ENCODE measurements at regions not wholly inside any gene's neighbourhood (a gene's known extent, or its start where the extent isn't known, plus 50 kb on each side); places are given as distances from the start of the nearest gene placed in this dataset.
"Not testable (repeated sequence)": the region's sequence is repeated elsewhere in the genome, so short reads cannot be mapped to it uniquely, and the experiment has no call there.

DNA sequence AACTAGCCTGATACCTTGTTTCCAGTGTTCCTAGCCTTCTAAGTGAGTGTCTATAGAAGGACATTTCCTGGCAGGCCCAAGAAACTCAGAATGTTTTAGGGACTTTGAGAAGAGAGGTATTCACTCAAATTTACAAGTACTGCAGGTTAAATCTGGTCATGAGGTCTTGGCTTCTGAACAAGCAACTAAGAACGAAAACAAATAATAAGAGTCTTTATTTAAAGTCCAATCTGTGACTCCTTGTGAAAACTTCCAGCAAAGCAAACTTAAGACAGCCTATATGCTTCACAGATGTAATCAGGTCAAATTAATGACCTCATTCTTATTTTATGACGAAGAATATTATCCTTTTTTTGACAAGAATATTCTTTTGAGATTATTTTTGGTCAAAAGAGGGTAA lies 79.4 kb upstream of the PRSS16 start:
- DNase-seq: no peak
- Histone ChIP-seq H3K27ac (no peak overlapping the region), H3K4me3 (no peak overlapping the region), H3K9me3 (replicated peaks) (no peaks in the 10 kb centered on the region), H3K27me3 (no peaks in the 10 kb centered on the region), H3K4me1 (0 out of 2 replicates have a peak, but pooled peaks cover 2% of the 10 kb centered on the region), H3K36me3 (no peaks in the 10 kb centered on the region)

DNA sequence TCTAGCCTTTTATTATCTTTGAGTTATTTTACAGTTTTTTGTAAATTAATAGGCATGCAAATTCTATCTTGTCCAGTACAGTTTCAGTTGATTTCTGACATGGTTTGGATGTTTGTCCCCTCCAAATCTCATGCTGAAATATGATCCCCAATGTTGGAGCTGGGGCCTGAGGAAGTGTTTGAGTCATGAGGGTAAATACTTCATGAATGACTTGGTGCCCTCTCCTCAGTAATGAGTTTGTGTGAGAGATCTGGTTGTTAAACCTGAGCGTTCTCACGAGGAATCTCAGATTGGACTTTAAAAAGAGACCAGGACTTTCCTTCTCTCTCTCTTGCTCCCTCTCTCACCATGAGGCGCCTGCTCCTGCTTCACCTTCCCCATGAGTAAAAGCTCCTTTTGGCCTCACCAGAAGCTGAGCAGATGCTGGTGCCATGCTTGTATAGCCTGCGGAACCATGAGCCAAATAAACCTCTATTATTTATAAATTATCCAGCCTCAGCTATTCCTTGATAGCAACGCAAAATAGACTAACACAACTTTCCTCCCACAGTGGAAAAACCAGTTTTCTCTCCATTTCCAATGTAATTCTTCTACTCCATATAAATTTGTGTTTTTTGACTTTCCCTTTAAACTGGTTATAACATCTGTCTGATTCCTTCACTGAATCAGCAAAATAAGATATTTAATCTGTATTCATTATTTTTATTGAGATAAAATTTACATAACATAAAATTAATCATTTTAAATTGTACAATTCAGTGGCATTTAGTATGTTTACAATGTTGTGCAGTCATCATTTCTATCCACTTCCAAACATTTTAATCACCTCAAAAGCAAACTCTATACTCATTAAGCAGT lies 78.7 kb upstream of the PRSS16 start:
- no peaks in the 10 kb centered on the region for H3K27me3 ChIP-seq
- H3K4me1 ChIP-seq: 0 out of 2 replicates have a peak, but pooled peaks cover 2% of the 10 kb centered on the region
- no peak overlapping the region for H3K27ac ChIP-seq
- H3K9me3 ChIP-seq (replicated peaks): no peaks in the 10 kb centered on the region
- H3K36me3 ChIP-seq: no peaks in the 10 kb centered on the region
- H3K4me3 ChIP-seq: no peak overlapping the region
- peak in 1 of 2 experiments; percentile 35 for DNase-seq

DNA sequence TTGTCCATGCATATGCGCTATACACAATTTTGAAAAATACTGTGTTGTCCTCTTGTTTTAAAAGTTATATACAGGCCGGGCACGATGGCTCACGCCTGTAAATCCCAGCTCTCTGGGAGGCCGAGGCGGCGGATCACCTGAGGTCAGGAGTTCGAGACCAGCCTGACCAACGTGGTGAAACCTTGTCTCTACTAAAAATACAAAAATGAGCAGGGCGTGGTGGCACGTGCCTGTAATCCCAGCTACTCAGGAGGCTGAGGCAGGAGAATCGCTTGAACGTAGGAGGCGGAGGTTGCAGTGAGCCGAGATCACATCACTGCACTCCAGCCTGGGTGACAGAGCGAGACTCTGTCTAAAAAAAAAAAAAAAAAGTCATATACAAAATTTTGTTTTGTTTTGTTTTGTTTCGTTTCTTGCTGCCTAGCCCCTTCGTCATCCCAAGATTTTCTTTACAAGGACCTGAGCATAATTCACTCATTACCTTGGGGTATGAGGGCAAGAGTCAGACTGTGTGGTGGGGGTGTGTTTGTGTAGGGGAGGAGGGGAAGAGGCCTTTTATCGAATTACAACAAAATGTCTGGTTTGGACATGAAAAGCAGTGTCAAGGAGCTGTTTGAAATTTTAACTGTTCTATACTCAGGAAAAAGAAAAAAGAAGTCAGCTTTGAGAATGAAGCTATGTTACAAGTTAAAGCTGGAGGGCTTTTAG lies 74.8 kb upstream of the PRSS16 start:
- DNase-seq; H3K9me3 ChIP-seq (replicated peaks); H3K4me1 ChIP-seq; H3K27ac ChIP-seq; H3K27me3 ChIP-seq; H3K4me3 ChIP-seq; H3K36me3 ChIP-seq: not testable (repeated sequence)

DNA sequence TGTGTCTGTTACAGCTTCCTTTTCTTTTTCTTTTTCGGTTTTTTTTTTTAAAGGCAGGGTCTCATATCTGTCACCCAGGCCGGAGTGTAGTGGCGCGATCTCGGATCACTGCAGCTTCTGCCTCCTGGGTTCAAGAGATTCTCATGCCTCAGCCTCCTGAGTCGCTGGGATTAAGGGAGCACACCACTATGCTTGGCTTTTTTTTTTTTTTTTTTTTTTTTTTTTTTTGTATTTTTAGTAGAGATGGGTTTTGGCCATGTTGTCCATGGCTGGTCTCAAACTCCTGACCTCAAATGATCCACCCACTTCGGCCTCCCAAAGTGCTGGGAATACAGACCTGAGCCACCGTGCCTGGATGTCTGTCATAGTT lies 74.3 kb upstream of the PRSS16 start:
- not testable (repeated sequence) for H3K4me3 ChIP-seq; H3K4me1 ChIP-seq; DNase-seq; H3K9me3 ChIP-seq (replicated peaks); H3K27me3 ChIP-seq; H3K36me3 ChIP-seq; H3K27ac ChIP-seq

DNA sequence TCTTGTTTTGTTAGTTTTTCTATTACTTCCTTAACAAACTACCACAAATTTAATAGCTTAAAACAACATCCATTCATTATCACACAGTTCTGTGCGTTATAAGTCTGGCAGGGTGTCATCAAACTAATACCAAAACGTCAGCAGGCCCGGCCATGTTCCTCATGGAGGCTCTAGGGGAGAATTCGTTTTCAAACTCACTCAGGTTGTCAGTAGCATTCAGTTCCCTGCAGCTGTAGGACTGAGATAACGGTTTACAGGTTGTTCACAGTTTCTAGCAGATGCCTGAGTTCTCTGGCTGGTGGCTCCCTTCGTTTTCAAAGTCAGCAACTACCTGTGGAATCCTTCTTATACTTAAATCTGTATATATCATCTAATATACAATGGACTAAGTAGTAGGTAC lies 72.5 kb upstream of the PRSS16 start:
- Histone ChIP-seq H3K4me3 (no peak overlapping the region), H3K4me1 (no peaks in the 10 kb centered on the region), H3K27ac (no peak overlapping the region), H3K27me3 (no peaks in the 10 kb centered on the region), H3K9me3 (replicated peaks) (no peaks in the 10 kb centered on the region), H3K36me3 (no peaks in the 10 kb centered on the region)
- no peak for DNase-seq

DNA sequence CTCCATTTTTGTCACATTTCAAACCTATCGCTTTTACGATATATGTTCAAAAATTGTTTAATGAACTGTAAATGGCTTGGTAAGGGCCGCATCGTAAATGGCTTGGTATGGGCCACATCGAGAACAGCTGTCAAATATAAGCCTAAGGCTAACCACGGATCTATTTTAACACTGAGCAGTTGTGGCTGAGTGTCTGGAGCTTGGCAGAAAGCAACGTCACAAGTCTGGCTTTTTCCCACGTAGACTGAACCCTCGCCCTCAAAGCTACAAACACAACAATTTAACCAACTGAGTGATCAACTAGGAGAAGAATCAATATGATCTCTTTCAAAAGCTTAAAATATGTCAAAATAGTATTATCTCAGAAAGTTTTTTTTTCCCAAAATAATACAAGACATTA lies 71.4 kb upstream of the PRSS16 start:
- H3K4me1 ChIP-seq: no peaks in the 10 kb centered on the region
- no peaks in the 10 kb centered on the region for H3K27me3 ChIP-seq
- peak overlapping the region; percentile 39 for H3K27ac ChIP-seq
- no peaks in the 10 kb centered on the region for H3K36me3 ChIP-seq
- peak overlapping the region; percentile 69 for H3K4me3 ChIP-seq
- no peaks in the 10 kb centered on the region for H3K9me3 ChIP-seq (replicated peaks)
- peak; percentile 71 to 85 for DNase-seq

DNA sequence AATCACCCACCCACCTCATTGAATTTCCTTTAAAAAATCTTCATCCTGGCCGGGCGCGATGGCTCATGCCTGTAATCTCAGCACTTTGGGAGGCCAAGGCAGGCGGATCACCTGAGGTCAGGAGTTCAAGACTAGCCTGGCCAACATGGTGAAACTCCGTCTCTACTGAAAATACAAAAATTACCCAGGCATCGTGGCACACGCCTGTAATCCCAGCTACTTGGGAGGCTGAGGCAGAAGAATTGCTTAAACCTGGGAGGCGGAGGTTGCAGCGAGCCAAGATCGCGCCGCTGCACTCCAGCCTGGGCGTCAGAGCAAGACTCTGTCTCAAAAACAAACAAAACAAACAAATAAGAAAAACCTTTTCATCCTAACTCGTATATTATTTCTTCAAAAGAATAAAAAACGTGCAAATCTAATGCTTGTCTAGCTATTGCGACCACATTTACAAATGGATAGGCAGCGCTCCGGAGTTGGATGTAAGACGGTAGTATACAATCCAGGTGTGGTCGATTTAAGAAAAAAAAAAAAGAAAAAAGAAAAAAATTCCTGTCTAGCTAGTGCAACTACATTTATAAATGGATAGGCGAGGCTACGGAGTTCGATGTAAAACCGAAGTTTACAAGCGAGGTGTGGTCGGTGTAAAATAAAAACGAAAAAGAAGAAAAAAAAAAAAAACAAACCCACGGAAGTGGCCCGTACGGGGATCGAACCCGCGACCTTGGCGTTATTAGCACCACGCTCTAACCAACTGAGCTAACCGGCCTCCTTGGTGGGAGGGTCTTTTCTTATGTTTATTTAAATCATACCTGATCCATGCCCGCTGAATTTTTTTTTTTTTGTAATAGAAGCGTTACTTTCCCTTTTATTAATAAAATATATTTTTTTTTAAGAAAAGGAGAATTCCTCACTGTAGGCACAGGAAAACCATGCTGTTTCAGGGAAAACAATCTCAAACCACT lies 70.7 kb upstream of the PRSS16 start:
- no peaks in the 10 kb centered on the region for H3K36me3 ChIP-seq
- no peaks in the 10 kb centered on the region for H3K27me3 ChIP-seq
- no peaks in the 10 kb centered on the region for H3K4me1 ChIP-seq
- peak overlapping the region; percentile 69 for H3K4me3 ChIP-seq
- H3K9me3 ChIP-seq (replicated peaks): no peaks in the 10 kb centered on the region
- DNase-seq: peak; percentile 41 to 69
- peak overlapping the region; percentile 39 for H3K27ac ChIP-seq

DNA sequence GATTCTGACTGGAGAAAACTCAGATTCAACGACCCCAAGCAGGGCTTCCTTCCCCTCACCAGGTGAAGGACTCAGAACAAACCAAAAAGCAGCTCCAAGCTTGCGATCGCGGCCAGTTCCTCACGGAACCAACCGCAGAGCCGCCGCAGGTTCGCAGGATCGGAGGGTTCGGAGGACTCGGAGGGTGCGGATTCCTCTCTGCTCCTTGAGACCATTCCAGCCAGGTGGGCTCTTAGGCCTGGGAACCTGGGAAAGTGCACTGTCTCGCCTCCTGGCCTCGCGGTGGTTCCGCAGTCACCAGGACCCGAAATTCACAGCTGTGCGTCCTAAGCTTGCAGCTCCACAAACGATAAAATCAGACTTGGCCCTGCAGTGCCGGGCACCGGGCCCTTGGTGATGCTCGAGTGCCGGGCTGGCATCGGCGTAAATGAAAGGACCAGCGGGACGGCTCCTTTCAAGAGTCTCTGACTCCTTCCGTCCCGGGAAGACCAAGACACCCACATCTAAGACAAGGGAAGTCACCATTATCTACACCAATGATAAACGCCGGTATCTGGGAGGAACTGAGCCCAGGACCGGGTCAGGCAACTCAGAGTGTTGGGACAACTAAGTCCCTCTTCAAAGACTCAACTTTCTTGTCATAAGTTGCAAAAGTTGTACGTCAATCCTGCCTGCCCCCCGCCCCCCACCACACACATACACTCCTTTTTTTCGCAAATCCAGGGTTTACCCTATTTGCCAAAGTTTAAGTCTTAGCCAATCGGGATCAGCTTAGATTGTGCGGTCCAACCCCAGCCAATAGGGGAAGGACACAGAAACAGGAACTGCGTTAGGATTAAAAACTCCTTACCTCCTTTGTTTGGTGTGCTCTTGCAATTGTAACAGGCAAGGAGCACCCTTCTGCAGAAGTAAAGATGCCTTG lies 69.8 kb upstream of the PRSS16 start:
- peak; percentile 62 to 70 for DNase-seq
- no peaks in the 10 kb centered on the region for H3K36me3 ChIP-seq
- H3K4me1 ChIP-seq: no peaks in the 10 kb centered on the region
- H3K27me3 ChIP-seq: no peaks in the 10 kb centered on the region
- H3K27ac ChIP-seq: peak overlapping the region; percentile 18; the same call in 1 of the 2 replicates
- H3K4me3 ChIP-seq: peak overlapping the region; percentile 69
- no peaks in the 10 kb centered on the region for H3K9me3 ChIP-seq (replicated peaks)

DNA sequence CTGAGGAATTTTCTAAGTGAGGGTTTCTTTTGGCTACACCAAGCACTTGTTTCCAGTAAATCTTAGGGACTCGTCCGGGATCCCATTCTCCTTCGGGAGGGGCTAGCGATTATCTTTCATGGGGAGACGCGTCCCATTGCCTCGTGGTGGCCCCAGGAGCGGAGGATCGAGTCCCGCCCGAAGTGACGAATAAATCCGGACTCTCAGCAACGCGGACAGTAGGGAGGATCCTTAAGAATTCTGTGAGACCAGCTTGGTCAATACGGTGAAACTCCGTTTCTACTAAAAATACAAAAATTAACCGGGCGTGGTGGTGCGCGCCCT lies 69.1 kb upstream of the PRSS16 start:
- peak overlapping the region; percentile 69 for H3K4me3 ChIP-seq
- no peak overlapping the region for H3K27ac ChIP-seq
- no peaks in the 10 kb centered on the region for H3K36me3 ChIP-seq
- no peaks in the 10 kb centered on the region for H3K4me1 ChIP-seq
- DNase-seq: no peak
- no peaks in the 10 kb centered on the region for H3K27me3 ChIP-seq
- no peaks in the 10 kb centered on the region for H3K9me3 ChIP-seq (replicated peaks)

DNA sequence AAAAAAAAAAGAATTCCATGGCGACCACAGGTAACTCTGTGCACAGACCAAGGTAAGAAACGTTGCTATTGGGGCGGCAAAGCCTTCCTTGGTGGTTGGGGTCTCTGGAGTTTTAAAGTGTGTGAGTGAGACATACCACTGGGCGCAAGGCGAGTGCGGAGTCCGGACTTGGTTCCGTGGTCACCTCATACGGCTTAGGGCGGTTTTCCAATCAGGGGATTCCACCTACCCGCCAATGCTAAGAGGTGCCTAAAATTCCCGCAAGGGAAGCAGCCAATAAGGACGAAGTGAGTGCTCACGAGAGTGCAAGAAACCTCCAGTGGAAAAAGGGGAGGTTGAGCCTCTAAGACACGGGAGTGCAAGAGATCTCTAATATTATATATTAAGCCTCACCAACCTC lies 68.6 kb upstream of the PRSS16 start:
- H3K36me3 ChIP-seq: no peaks in the 10 kb centered on the region
- H3K9me3 ChIP-seq (replicated peaks): no peaks in the 10 kb centered on the region
- H3K27me3 ChIP-seq: no peaks in the 10 kb centered on the region
- no peak overlapping the region for H3K27ac ChIP-seq
- H3K4me3 ChIP-seq: no peak overlapping the region
- no peak for DNase-seq
- no peaks in the 10 kb centered on the region for H3K4me1 ChIP-seq

DNA sequence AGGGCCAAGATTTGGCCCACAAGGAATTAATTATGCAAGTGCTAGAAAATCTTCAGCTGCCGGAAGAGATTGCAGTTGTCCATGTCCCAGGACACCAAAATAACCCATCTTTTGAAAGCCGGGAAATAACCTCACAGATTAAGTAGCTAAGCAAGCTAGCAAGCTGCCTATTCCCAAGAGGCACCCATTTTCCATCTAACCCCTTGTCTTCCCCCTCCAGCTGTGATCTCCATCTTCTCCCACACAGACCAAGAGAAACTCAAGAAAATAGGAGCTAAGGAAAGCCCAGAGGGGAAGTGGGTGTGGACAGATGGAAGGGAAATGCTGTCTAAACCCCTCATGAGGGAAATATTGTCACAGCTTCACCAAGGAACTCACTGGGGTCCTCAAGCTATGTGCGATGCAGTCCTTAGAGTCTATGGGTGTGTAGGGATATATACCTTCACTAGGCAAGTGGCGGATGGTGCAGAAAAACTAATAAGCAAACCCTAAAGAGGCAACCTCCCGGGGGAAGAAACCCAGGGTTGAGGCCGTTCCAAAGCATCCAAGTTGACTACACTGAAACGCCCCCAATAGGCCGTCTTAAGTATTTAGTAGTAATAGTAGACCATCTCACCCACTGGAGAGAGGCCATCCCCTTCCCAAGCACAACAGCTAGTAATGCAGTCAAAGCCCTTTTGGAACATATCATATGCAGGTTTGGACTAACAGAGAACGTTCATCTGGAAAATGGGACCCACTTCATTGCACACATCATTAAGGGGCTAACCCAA lies 64.3 kb upstream of the PRSS16 start:
- DNase-seq: no peak
- Histone ChIP-seq H3K27ac (no peak overlapping the region), H3K4me3 (no peak overlapping the region), H3K9me3 (replicated peaks) (no peaks in the 10 kb centered on the region), H3K4me1 (no peaks in the 10 kb centered on the region), H3K27me3 (no peaks in the 10 kb centered on the region), H3K36me3 (no peaks in the 10 kb centered on the region)

DNA sequence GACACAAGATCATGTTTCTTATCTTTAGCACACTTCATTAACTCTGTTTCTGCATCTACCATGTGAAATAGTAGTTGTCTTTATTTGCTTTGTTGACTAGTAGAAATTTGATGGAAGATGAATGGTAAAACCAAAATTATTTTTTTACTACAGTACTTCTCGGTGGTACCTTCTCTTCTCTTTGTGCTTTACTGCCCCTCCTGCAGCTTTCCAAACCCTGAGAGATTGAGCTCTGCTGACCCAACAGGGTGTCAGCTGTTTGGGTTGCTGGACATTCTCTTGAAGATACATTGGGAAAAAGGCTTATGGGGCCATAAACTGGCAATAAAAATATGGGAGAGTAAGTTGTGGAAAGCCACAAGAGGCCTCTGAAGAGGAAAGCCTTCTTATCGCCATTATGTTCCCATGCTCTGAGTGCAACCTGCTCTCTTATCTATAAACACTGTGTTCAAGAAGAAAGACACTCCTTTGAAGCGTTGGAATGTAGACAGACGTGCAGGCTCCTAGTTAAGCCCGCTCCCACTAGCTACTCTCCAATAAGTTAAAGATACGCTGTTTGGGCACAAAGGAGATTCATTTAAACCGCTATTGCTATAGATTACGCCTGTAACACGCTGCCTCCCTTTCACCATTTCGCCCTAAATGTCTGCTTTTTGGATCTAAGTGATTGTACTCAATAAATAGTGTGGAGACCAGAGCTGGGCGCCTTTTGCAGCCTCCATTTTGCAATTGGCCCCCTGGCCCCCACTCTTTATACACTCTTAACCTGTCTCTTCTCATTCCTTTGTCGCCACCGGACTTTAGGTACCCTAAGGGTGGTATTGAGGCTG lies 60.1 kb upstream of the PRSS16 start:
- Histone ChIP-seq H3K9me3 (replicated peaks) (no peaks in the 10 kb centered on the region), H3K36me3 (no peaks in the 10 kb centered on the region), H3K27me3 (no peaks in the 10 kb centered on the region), H3K27ac (no peak overlapping the region), H3K4me1 (no peaks in the 10 kb centered on the region), H3K4me3 (peak overlapping the region; percentile 63)
- no peak for DNase-seq
